ENCODE measurements at regions not wholly inside any gene's neighbourhood (a gene's known extent, or its start where the extent isn't known, plus 50 kb on each side); places are given as distances from the start of the nearest gene placed in this dataset.

GRCh38 chr16:73771196-73772064, 525.2 kb upstream of the PSMD7 start:
- ATAC-seq, result no peak
- intact Hi-C loops (cut with micrococcal nuclease; ENCODE audit: unreplicated experiment), result no loop called here
- ChIA-PET POLR2A (no interaction called here), CTCF (ENCODE audit: low intra/inter-chr PET ratio, low total read pairs) (no interaction called here)
- no peak overlapping the region for H2AFZ ChIP-seq (ENCODE audit: low read length)
- no peaks in the 10 kb centered on the region for H4K20me1 ChIP-seq (ENCODE audit: insufficient read depth, low read length)
- no peaks in the 10 kb centered on the region; a peak in 1 of 5 replicates for H3K27me3 ChIP-seq (ENCODE audit: control insufficient read depth in 1 of 2, insufficient read depth in 2 of 2, low read length in 2 of 2)
- in situ Hi-C loops (cut with HindIII; ENCODE audit: extremely low pct_ligation_motif_present, low pct_unique_long_range_greater_than_20kb), result no loop called here
- no peak overlapping the region for H3K27ac ChIP-seq (ENCODE audit: extremely low read length, insufficient read depth, low read length)
- no TSS peak for BruUV-seq (replicated peaks)
- H3K9ac ChIP-seq (ENCODE audit: insufficient read depth, low read depth, low read length), result no peak overlapping the region
- H3K4me3 ChIP-seq (replicated peaks in 1 of 3; ENCODE audit: insufficient read depth in 1 of 3, low read depth in 2 of 3, low read length in 3 of 3), result no peak overlapping the region
- no peaks in the 10 kb centered on the region for H3K9me3 ChIP-seq (ENCODE audit: low read length)
- no peak for DNase-seq (ENCODE audit: low spot score)
- 11% methylated on average over 4 of the region's 4 CpGs for WGBS (ENCODE audit: low lambda C conversion rate)
- TF ChIP-seq ARID4A (CRISPR knock-in tag; IDR thresholded peaks at IDR 0.05; ENCODE audit: borderline replicate concordance), result no peak
- TF ChIP-seq KDM4B (CRISPR knock-in tag; IDR thresholded peaks at IDR 0.05), result no peak
- no peak for TF ChIP-seq E2F2 (CRISPR knock-in tag; IDR thresholded peaks at IDR 0.05; ENCODE audit: borderline replicate concordance)
- TF ChIP-seq ZNF12 (CRISPR knock-in tag; IDR thresholded peaks at IDR 0.05), result no peak
- no peak for TF ChIP-seq RELA (CRISPR knock-in tag; IDR thresholded peaks at IDR 0.05)
- no peak overlapping the region for H3K4me2 ChIP-seq (ENCODE audit: low read depth, low read length)
- no peaks in the 10 kb centered on the region for H3K4me1 ChIP-seq (ENCODE audit: insufficient read depth, low read length)
- no peaks in the 10 kb centered on the region for H3K79me2 ChIP-seq (ENCODE audit: insufficient read depth, low read length)
- no peak for FAIRE-seq
- H3K36me3 ChIP-seq (replicated peaks in 1 of 2; ENCODE audit: control insufficient read depth in 1 of 2, insufficient read depth in 2 of 2, low read length in 2 of 2), result no peaks in the 10 kb centered on the region

Data from HepG2 (cell line).